Osteoblast (primary cell): ENCODE measurements at regions not wholly inside any gene's neighbourhood (a gene's known extent, or its start where the extent isn't known, plus 50 kb on each side); places are given as distances from the start of the nearest gene placed in this dataset.
"Not testable (repeated sequence)": the region's sequence is repeated elsewhere in the genome, so short reads cannot be mapped to it uniquely, and the experiment has no call there.

Source experiments
- DNase-seq: peaks from one replicate; pipeline ENCODE4 v3.0.0; 2011; ENCODE audit warnings: low spot score, mixed read lengths; ENCODE audit not compliant: insufficient read length; ENCODE audit errors: missing footprints
- H2AFZ ChIP-seq: 2 replicates; pipeline ENCODE4 v1.6.0; 2011; ENCODE audit warnings: mild to moderate bottlenecking, low read length
- H3K27ac ChIP-seq: 2 replicates; pipeline ENCODE4 v1.5.1; 2011; ENCODE audit warnings: mild to moderate bottlenecking, low read depth, low read length, moderate library complexity
- H3K27me3 ChIP-seq: 2 replicates; pipeline ENCODE4 v1.6.0; 2012; ENCODE audit warnings: mild to moderate bottlenecking, control low read depth, inconsistent platforms, low read length, moderate library complexity; ENCODE audit not compliant: insufficient read depth
- H3K36me3 ChIP-seq: 2 replicates; pipeline ENCODE4 v1.5.1; 2011; ENCODE audit warnings: mild to moderate bottlenecking, low read length, control low read depth, moderate library complexity; ENCODE audit not compliant: insufficient read depth
- H3K4me1 ChIP-seq: 2 replicates; pipeline ENCODE4 v1.5.1; 2011; ENCODE audit warnings: mild to moderate bottlenecking, low read length, control low read depth, moderate library complexity; ENCODE audit not compliant: insufficient read depth
- H3K4me2 ChIP-seq: 2 replicates; pipeline ENCODE4 v1.6.0; 2011; ENCODE audit warnings: mild to moderate bottlenecking, low read length; ENCODE audit not compliant: insufficient read depth
- H3K4me3 ChIP-seq: fragments of 200-600 bp; sonication (generic); 3 replicates; pipeline ENCODE4 v1.5.1; 2012; ENCODE audit warnings: mild to moderate bottlenecking, low read length, inconsistent platforms; ENCODE audit not compliant: insufficient read depth
- H3K79me2 ChIP-seq: 2 replicates; pipeline ENCODE4 v1.6.0; 2012; ENCODE audit warnings: mild to moderate bottlenecking, low read length, control low read depth, inconsistent platforms; ENCODE audit not compliant: insufficient read depth
- H3K9me3 ChIP-seq: 2 replicates; pipeline ENCODE4 v1.5.1; 2011; ENCODE audit warnings: low read depth, low read length, control low read depth
- H4K20me1 ChIP-seq: 2 replicates; pipeline ENCODE4 v1.6.0; 2012; ENCODE audit warnings: mild to moderate bottlenecking, low read length, control low read depth; ENCODE audit not compliant: insufficient read depth
- CTCF ChIP-seq: IDR thresholded peaks from 2 replicates; pipeline ENCODE4 v1.5.1; 2011; ENCODE audit warnings: mild to moderate bottlenecking, low read depth, low read length, moderate library complexity; ENCODE audit errors: extremely low read depth

DNA sequence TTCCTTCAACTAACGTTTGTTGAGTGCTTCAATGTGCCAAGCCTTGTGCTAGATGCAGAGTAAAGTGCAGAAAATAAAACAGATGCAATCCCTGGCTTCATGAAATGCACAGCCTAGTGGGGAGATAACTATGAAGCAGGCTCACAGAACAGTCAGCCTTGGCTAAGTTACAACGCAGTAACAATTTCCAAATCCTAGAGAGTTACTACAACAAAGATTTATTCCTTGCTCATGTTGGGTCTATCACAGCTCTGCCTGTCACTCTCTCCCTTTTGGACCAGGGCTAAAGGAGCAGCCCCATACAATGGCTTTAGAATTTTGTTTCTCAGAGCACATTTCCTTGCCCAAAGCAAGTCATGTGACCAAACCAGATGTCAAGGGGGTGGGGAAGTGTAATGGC, 359.8 kb downstream of the ZNF326 start:
- Histone ChIP-seq H3K9me3 (no peaks in the 10 kb centered on the region), H3K27me3 (no peaks in the 10 kb centered on the region), H3K36me3 (no peaks in the 10 kb centered on the region)

DNA sequence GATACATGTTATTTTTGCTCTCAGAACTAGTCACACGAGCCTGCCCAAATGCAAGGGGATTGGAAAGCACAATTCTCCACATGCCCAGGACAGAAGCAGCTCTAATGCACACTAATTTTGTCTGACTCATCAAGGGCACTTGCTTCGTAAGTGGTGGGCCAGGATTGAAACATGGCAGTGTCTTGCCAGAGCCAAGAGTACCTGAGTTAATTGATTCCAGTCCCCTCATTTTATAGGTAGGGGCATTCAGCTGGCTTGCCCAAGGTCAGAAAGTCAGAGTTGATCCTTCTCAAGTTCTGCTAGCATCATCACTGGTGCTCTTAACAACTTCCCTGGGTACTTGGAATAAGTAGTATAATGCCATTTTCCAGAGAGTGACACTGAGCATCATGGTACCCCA, 356.1 kb downstream of the ZNF326 start:
- H3K9me3 ChIP-seq: no peaks in the 10 kb centered on the region
- no peak overlapping the region for H3K4me3 ChIP-seq
- TF ChIP-seq CTCF: no peak
- no peaks in the 10 kb centered on the region for H3K27me3 ChIP-seq
- H3K79me2 ChIP-seq: no peaks in the 10 kb centered on the region
- DNase-seq: no peak
- H3K27ac ChIP-seq: no peak overlapping the region
- H3K4me1 ChIP-seq: no peaks in the 10 kb centered on the region
- H4K20me1 ChIP-seq: no peaks in the 10 kb centered on the region
- no peak overlapping the region for H3K4me2 ChIP-seq
- H2AFZ ChIP-seq: no peak overlapping the region
- H3K36me3 ChIP-seq: no peaks in the 10 kb centered on the region

More for the DNA sequence above, 359.8 kb downstream of the ZNF326 start:
- Histone ChIP-seq H2AFZ (no peak overlapping the region), H3K79me2 (no peaks in the 10 kb centered on the region), H3K4me3 (no peak overlapping the region), H4K20me1 (no peaks in the 10 kb centered on the region), H3K4me2 (no peak overlapping the region), H3K27ac (no peak overlapping the region), H3K4me1 (no peaks in the 10 kb centered on the region)
- TF ChIP-seq CTCF: no peak
- no peak for DNase-seq

GRCh38 chr1:90349510-90349909, 354.6 kb downstream of the ZNF326 start:
- H3K27me3 ChIP-seq: no peaks in the 10 kb centered on the region
- no peak overlapping the region for H2AFZ ChIP-seq
- H3K27ac ChIP-seq: no peak overlapping the region
- no peak overlapping the region for H3K4me2 ChIP-seq
- no peaks in the 10 kb centered on the region for H3K9me3 ChIP-seq
- no peak overlapping the region for H3K4me3 ChIP-seq
- TF ChIP-seq CTCF: no peak
- H3K36me3 ChIP-seq: no peaks in the 10 kb centered on the region
- DNase-seq: no peak
- H3K79me2 ChIP-seq: no peaks in the 10 kb centered on the region
- no peaks in the 10 kb centered on the region for H3K4me1 ChIP-seq
- H4K20me1 ChIP-seq: no peaks in the 10 kb centered on the region

- Histone ChIP-seq H4K20me1 (no peaks in the 10 kb centered on the region), H3K27ac (no peak overlapping the region), H3K9me3 (no peaks in the 10 kb centered on the region), H3K4me3 (no peak overlapping the region), H2AFZ (no peak overlapping the region), H3K4me1 (no peaks in the 10 kb centered on the region), H3K4me2 (no peak overlapping the region), H3K27me3 (no peaks in the 10 kb centered on the region), H3K36me3 (no peaks in the 10 kb centered on the region), H3K79me2 (no peaks in the 10 kb centered on the region)
- no peak for TF ChIP-seq CTCF
- DNase-seq: no peak
Measured at GRCh38 chr1:90348934-90349333, 354.0 kb downstream of the ZNF326 start.

GRCh38 chr1:90348459-90348858, 353.5 kb downstream of the ZNF326 start:
- H3K9me3 ChIP-seq, H3K27ac ChIP-seq, H3K4me1 ChIP-seq, H3K4me2 ChIP-seq, H4K20me1 ChIP-seq, H3K36me3 ChIP-seq, H3K79me2 ChIP-seq, DNase-seq, H2AFZ ChIP-seq, H3K4me3 ChIP-seq, H3K27me3 ChIP-seq: not testable (repeated sequence)
